ENCODE measurements at regions not wholly inside any gene's neighbourhood (a gene's known extent, or its start where the extent isn't known, plus 50 kb on each side); places are given as distances from the start of the nearest gene placed in this dataset.

DNA sequence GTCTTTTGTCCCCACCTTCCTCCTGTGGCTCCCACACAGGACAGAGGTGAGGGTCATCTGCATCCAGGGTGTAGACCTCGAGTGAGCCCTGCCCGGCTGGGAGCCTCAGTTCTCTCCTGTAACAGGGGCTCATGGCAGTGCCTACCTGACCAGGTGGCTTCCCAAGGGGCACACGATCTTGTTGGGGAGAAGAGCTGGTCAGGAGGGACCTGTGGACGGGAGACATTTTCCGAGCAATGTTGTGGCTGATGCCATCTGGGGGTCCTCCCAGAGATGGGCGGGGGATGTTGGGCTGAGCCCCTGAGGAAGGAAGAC, 51.9 kb downstream of the CEBPB start:
- DNase-seq: no peak

DNA sequence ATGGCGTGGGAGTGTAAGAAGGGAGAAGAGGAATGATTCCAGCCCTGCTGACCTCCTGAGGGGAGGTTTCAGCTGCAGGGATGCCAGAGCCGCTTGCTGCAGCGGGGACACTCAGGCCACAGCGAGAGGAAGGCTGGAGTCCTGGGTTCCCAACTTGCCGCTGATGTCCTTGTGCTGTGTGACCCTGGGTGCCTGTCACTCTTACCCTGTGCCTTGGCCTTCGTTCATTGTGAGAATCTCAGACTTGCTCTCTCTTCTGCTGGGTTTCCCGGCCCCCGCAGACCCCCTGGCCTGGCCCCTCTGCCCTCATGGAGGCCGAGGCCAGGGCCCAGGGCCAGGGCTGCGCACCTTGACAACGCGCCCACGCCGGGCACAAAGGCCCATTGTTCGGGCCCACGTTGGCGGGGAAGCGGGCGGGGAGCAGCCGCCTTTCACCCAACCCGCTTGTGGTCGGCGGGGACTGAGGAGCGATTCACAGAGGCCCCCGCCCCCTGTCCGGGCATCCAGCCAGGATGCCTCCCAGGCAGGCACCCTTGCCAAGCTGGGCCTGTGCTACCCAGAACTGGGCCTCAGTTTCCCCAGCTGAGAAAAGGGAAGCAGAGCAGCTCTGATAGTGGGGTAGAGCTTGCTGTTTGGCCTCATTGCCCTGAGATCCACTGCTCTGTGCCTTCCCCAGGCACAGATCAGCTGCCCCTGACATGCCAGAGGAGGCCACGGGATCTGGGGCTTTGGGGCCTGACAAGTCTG, 52.4 kb downstream of the CEBPB start:
- DNase-seq: no peak

DNA sequence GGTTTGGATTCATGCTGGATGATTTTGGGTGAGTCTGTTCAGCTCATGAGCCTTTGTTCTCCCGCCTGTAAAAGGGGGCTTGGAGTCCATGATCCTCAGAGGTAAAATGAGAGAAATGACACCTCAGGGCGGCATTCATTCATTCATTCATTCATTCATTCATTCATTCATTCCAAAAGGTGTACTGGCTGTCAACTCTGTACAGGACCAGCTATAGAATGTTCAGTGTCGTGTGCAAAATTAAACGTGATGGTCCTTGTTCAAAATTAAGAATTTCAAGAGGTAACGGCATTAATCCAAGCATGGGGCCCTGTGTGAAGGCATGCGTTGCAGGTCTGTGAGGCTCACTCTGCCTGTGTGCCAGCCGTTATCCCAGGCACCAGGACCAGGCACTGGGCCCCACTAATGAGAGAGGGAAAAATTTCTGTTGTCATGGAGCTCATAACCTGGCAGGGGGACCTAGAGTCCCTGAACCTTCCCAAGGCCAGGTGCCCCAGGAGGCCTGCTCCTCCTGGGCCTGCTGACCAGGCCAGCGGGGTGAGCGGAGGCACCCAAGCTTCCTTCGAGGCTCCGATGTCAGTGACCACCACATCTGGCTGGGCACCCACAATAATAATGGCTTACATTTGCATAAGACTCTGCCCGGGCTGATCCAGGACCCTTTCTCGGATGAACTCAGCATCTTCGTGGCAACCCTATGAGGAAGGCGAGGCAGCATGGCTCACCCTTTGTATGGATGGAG, 53.2 kb downstream of the CEBPB start:
- DNase-seq: no peak

DNA sequence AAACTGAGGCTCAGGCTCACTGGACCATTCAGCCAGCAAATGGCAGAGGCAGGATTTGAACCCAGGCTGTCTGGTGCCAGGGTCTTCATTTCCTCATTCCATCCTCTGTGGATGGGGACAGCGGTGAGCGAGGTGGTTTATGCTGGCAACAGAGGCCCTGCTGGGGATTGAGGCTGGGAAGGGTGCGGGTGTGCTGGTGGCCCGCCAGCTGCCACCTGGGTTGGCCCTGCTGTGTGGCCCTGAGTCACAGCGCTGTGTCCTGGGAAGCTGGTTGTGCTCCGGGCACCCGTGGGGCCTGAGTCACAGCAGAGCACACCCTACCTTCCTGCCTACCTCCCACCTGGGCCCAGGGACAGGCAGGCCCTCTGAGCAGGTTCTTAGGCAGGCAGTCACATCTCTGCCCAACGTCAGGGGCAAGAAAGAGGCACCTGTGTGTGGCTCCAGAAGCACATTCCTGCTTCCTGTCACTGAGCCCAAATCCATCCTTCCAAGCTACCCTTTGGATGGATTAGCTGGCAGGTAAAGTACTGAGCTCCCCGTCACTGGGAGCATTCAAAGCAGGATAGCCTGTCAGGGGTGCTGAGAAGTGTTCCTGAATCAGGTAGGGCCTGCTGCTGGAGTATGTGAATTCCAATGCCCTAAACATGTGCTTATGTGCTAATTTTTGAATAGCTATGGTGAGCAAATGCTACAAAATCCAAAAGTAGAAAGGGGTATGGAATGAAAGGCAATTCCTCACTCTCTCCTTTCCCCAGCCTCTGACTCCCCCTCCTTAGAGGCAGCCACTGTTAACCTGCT, 53.9 kb downstream of the CEBPB start:
- DNase-seq: no peak

DNA sequence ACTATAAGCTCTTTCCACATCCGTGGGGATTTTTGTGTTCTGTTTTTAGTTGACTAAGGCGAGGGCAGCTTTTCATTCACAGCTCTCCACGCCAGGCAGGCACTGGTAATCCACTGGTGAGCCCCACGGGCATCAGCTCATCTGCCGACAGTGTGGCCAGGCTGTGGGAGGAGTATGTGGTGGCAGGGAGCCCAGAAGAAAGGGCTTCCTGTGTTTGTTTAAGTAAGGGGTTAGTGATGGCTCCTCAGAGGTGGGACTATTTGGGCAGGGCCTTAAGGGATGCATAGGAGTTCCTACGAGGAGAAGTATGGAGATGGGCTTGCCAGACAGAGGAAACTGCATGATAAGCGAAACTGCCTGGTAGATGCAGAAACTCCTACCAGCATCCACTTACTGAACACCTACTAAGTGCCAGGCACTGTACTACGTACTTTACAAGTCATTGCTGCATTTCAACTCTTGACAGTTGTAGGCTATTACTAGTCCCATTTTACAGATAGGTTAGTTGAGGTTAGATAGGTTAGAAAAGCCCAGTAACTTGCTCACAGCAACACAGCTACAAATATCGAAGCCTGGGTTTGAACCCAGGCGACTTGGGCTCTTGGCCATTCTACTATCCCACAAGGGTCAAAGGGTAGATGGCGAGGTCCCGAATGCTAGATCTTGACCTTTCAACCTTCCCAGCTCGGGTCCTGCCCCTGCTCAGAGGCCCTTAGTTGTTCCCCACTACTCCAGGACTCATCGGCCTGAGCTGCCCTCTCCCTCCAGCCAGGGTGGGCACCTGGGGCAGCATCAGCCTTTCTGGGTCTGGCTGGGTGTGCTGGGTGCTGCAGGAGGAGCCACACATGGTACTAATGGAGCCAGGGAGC, 55.1 kb downstream of the CEBPB start:
- DNase-seq: no peak

DNA sequence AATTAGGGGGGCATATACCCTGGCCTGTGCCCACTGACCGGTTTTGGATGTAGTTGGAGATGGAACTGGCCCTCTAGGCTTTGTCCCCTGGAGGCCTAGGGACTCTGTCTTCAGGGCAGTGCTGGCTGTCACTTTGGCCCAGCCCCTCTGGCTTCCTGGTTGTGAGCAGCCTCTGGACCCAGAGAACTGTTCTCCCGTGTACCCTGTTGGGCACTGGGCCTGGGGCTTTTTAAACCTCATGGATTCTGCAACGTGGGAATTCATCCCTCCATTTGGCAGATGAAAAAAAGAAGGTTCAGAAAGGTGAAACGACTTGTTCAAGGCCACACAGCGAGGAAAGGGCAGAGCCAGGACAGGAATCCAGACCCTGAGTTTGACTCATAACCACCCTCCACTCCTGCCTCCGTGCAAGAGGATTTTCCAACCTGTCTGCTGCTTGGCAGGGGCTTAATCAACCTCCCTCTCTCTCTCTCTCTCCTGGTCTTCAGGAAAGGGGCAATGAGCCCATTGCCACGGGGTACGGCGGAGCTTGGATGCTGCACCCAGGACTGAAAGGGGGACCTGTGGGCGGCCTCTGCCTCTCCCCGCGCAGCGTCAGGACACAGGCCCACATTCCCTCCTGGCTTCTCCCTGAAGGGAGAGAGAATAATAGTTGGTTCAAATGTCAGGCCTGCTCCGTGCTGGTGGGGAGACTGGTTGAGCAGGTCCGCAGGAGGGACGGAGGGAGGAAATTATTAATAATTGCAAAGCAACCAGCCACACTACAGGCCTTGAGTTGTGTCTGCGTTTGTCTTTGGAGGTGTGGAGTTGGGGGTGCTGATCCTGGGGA, 56.0 kb downstream of the CEBPB start:
- no peak for DNase-seq

DNA sequence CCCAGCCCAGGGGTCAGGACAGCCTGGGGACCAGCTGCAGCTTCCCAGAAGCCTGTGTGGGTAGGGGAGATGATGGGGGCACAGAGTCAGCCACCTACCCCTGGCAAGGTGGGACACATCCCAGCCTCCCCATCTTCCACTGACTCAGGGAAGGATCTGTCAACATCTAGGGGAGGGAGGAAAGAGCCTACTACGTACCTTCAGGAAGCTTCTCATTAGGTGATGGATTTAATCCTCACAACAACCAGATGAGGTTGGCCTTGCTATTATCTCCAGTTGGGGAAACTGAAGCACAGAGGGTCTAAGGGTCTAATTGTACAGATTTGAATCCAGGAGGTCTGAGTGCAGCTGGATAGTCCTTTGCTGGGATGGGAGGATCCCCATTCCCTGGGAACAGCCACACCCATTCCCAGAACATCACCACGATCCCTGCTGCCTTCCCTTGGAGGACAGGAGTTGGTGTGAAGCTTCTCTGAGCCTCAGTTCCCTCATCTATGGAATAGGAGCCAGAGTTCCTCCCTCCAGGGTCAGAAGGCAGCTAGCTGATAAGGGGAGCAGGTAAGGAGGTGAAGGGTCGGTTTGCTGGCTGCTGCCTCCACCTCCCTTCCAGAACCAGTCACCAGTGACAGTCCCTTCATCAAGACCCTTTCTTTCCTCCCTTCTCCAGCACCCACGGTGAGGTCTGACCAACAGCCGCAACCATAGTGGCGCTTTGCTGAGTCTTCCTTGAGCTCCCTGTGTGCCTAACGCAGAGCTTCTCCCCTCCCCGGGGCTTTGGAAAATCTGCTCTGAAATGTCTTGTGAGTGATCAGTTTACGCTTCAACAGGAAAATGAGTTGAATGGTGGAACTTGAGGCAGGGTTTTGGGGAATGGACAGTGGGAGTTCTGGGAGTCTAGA, 56.8 kb downstream of the CEBPB start:
- no peak for DNase-seq

DNA sequence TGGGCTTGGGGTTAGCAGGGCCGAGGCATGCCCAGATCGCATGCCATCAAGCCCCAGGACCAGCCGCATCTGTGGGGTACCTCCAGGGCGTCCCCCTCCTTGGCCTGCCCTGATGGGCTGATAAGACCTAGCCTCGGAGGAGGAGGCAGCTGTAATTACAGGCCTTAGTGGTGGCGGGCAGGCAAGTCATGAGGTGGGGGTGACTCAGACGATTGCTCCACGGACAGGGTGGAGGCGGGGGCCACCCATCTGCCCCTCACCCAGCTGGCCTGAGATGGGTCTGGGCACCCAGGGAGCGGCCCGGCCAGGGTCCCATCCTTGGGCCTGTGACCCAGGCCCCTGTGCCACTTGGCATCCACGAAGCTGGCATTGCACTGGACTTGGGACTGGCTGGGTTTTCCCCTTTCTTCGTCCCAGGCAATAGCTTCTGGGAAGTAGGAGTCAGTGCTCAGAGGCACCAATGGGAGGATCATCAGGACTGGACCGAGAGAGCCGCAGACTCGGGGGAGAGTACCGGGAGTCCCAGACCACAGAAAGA, 57.5 kb downstream of the CEBPB start:
- no peak for DNase-seq

DNA sequence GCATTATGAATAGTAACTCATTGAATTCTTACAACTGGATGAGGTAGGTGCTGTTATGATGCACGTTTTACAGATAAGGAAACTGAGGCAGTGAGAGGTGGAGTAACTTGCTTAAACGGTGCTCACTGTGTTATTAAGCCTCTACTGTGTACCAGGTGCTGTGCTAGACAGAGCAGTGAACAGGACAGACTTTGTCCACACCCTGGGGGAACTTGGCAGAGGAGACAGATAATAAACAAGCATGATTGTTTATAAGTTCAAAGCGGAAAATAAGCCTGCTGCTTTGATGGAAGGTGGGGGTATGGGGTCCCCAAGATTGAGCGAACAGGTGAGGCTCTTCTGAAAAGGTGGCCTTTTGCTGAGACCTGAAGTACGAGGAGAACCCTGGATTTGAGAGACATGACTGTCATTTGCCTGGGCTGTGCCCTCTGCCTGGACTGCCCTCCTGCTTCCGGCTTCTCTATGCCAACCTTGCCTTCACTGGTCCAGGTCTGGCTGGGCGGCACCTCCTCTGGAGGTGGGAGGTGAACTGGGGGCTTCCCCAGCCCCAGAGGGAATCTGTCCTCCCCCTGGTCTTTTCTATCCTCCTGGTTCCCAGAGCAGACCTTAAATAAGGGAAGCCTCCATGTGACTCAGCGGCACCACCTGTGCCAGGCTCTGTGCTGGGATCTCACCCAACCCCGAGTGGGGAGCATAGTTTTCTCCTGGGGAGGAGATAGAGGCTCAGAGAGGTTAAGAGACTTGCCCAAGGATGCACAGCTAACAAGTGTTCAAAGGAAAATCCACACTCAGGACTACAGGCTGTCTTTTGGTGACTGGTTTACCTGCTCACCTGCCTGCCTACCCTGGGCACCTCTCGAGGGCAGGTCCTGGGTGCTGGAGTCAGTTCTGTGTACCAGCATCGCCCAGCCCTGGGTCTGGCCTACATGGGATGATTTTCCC, 59.1 kb downstream of the CEBPB start:
- no peak for DNase-seq

DNA sequence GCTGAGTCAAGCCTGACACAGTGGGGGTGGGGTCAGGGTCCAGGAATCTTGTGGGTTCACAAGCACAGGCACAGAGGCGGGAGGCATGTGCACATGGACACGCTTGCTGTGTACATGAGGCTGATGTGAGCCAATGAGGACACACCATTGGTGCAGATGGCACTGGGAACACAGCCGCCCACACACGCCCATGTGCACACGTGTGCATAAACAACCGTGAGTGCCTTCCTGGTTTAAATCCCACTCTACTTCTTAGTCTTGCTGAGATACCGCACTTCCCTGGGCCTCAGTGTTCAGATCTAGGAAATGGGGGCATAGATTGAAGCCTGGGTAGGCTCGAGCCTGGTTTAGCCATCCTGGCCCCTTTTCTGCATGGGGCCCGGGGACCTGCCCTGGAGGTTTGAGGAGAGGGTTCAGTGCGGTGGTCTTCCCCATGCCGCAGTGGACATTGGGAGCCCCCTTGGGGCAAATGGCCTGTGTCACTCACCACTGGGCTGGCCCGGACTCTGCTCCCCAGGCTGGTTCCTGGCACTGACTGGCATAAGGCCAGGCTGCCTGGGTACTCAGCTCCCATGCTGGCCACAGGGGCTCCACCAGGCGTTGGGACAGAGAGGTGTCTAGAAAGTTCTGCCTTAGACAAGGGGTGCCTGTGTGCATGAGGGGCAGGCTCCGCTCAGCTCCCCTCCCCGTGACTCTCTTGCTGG, 60.2 kb downstream of the CEBPB start:
- no peak for DNase-seq

DNA sequence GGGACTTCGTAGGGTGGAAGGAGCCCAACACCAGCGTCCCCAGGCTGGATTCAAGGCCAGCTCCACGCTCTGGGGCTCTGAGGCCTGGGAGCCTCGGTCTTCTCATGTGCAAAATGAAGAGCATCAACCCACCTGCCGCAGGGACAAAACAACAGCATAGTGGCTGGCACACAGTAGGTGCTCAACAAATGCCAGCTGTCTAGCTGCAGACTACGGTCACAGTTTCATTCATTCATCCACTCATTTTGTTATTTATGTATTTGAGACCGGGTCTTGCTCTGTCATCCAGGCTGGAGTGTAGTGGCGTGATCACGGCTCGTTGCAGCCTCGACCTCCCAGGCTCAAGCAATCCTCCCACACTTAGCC, 60.7 kb downstream of the CEBPB start:
- no peak for DNase-seq

DNA sequence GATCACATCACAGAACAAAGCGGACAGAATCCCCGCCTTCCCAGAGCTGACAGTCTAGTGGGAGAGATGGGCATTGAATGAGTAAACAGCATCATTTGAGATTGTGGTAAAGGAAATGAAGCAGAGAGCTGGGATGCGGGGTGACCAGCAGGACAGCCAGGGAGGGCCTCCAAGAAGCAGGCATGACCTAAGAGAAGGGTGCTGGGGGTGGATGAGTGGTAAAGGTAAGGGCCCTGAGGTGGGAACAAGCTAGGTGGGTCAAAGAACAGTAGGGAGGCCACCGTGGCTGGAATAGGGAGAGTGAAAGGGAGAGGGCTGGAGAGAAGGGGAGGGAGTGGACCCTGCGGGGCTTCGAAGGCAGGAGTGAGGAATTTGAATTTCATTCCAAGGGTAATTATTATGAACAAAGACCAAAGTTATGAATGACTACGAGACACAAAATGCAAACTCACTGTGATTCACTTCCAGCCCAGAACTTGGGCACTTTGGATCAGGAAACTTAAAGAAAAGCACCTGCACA, 61.4 kb downstream of the CEBPB start:
- DNase-seq: no peak

DNA sequence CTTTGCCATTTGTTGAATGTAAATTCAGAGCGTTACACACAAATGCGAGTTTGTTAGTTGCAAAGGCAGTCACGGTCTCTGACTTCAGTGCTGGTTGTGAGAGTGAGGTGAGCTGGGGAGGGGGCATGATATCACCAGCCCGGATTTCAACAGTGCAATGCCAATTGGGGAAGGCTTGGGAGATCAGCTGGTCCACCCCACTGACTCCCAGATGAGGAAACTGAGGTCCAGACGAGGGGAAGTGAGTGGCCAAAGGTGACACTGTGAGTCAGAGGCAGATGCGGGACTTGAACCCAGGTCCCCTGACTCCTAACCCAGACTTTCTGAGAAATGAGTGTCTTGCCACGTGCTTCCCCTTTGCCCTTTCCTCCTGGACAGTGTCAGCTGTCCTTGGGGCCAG, 62.1 kb downstream of the CEBPB start:
- DNase-seq: no peak

DNA sequence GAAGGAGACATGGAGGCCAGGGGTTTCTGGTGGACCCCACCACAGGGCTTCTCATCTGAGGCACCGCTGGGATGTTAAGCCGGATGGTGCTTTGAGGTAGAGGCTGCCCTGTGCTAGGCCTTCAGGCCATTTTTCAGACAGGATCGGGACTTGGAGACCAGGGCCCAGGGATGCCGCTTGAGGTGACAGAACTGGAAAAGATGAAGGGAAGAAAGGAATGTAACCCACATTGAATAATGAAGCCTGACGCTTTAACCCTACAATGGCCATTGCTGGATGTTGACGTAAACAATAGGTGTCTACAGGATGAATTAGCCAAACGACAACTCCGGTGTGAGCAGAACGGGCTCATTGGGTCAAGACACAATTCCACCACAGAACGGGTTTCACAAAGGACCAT, 62.5 kb downstream of the CEBPB start:
- no peak for DNase-seq

DNA sequence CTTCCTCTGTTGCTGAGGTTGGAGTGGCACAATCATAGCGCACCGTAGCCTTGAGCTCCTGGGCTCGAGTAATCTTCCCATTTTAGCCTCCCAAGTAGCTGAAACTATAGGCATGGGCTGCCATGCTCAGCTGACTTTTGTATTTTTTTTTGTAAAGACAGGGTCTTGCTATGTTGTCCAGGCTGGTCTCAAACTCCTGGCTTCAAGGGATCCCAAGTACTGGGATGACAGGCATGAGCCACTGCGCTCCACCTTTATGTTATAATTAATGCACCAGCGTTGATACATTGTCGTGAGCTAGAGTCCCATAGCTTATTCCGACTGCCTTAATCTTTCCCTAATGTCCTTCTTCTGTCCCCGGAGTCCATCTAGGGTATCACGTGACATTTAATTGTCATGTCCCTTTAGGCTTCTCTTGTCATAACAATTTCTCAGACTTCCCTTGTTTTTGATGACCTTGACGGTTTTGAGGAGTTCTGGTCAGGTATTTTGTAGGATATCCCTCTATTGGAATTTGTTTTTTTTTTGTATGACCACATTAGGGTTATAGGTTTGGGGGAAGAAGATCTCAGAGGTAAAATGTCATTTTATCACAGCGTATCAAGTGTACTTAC, 63.9 kb downstream of the CEBPB start:
- no peak for DNase-seq

DNA sequence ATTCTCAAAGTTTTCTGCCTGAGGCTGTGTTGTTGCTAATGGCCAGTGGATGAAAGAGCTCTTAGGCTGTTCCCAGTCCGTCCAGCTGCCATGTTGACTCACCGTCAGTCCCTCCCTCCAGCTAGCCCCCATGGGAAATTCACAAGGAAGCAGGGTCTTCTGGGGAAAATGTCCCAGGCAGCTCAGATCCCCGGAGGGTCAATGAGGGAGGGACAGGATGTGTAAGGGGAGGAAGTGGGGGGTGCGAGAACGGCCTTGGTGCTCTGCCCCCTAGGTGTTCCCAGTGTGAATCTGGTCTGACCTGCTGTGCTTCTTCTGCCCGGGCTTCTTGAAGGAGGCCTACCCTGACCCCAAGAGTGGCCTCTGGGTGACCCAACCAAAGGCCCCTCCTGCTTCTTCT, 65.9 kb downstream of the CEBPB start:
- DNase-seq: no peak

DNA sequence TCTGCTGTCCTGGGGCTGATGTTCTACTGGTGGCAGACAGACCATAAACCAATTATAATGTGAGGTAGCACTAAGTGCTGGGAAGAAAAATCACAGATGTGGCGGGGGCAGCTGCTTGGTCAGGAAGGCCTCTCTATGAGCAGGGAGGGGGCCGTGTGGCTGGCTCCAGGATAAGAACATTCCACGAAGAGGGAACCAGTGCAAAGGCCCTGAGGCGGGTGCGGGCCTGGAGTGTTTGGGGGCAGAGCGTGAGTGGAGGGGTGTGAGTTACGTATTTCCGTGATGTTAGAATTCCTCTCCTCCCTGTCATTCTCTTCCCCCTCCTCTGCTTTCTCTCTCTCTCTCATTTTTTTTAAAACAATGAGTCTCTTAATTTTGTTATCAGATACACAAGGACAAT, 67.2 kb downstream of the CEBPB start:
- no peak for DNase-seq

DNA sequence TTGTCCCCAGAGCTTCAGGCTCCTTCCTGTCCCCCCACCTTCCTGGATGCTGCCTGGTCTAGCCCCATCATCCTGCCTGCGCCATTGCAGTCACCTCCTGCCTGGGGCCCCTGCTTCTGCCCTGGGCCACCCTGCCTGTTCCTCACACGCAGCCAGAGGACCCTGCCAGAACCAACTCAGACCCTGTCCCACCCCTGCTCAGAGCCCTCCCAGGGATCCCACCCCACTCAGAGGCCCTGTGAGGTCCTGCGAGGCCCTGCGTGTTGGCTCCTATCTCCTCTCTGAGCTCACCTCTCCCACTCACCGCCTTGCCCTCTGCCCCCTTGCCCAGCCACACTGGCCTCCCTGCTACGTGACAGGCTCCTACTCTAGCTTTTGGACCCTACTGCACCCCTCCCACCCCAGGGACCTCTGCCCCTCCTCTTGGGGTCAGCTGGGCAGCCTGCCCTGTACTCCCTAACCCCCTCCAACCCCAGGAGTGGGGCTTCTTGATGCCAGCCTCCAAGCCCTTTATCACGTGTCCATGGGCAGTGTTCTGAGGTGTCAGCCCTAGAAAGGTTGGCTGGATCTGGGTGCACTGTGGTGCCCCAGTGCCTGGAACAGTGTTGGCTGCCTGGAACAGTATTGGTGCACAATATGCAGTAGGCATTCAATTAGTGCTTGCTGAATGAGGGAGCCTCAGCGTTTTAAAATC, 68.3 kb downstream of the CEBPB start:
- DNase-seq: no peak
